ENCODE measurements at regions not wholly inside any gene's neighbourhood (a gene's known extent, or its start where the extent isn't known, plus 50 kb on each side); places are given as distances from the start of the nearest gene placed in this dataset.

- TF ChIP-seq CTCF (IDR thresholded peaks at IDR 0.05; ENCODE audit: borderline replicate concordance, extremely low read depth, low read length, poor library complexity, severe bottlenecking) (no peak), EZH2 (IDR thresholded peaks at IDR 0.05; ENCODE audit: borderline replicate concordance, low read depth, low read length, severe bottlenecking) (no peak)
These were observed 73.5 kb upstream of the TMCO5A start for GRCh38 chr15:37860896-37861295.
